Breast epithelium (tissue), 4 donors: ENCODE measurements at regions not wholly inside any gene's neighbourhood (a gene's known extent, or its start where the extent isn't known, plus 50 kb on each side); places are given as distances from the start of the nearest gene placed in this dataset.

Experiments
- DNase-seq, 2 donors: peaks; one replicate each; pipeline ENCODE4 v3.0.0-alpha.2; 2019; ENCODE audit warnings: low spot score in 2 of 2
- H3K27ac ChIP-seq, 2 donors: fragments of 200-600 bp; sonication (generic) in 1 of 2; one replicate each; pipeline ENCODE4 v1.5.1; 2016 to 2019; ENCODE audit warnings: mild to moderate bottlenecking in 1 of 2
- H3K27me3 ChIP-seq, 2 donors: fragments of 200-600 bp; sonication (generic) in 1 of 2; one replicate each; pipeline versions ENCODE4 v1.5.1 to v1.6.0; 2017 to 2019; ENCODE audit warnings: control low read depth in 1 of 2, mild to moderate bottlenecking in 1 of 2
- H3K36me3 ChIP-seq: fragments of 200-600 bp; one replicate; pipeline ENCODE4 v1.5.1; 2019
- H3K4me1 ChIP-seq, 2 donors: fragments of 200-600 bp; sonication (generic); one replicate each; pipeline ENCODE4 v1.5.1; 2016 to 2019; ENCODE audit warnings: control low read depth in 1 of 2
- H3K4me3 ChIP-seq, 3 donors: fragments of 200-600 bp; sonication (generic); 1 replicate in 2 of 3; 2 replicates in 1 of 3; pipeline ENCODE4 v1.5.1; 2016 to 2019; ENCODE audit warnings: mild to moderate bottlenecking in 3 of 3, moderate library complexity in 2 of 3
- H3K9me3 ChIP-seq, 2 donors: fragments of 200-600 bp; sonication (generic) in 1 of 2; one replicate each; pipeline ENCODE4 v1.5.1; 2016 to 2019; ENCODE audit warnings: control low read depth in 1 of 2
- POLR2A ChIP-seq: fragments of 450-650 bp; IDR thresholded peaks from one replicate; pipeline ENCODE4 v1.6.1; 2016; ENCODE audit warnings: antibody characterized with exemption, mild to moderate bottlenecking, moderate library complexity
- POLR2AphosphoS5 ChIP-seq, 3 donors: sonication (generic); formaldehyde crosslinking; IDR thresholded peaks; one replicate each; pipeline ENCODE4 v1.6.1; 2017; ENCODE audit warnings: antibody characterized with exemption in 3 of 3
- intact Hi-C: fragments of 100-400 bp; cut with DNase I; formaldehyde crosslinking; loops from one replicate; pipeline ENCODE4 v1.15.1; 2023; ENCODE audit warnings: low total_unique reads
- TF ChIP-seq, protein P1 (sequence below), 3 donors: fragments of 450-650 bp; IDR thresholded peaks; one replicate each; pipeline ENCODE4 v1.5.1; 2016 to 2017; ENCODE audit warnings: antibody characterized with exemption in 3 of 3, mild to moderate bottlenecking in 3 of 3, moderate library complexity in 3 of 3

DNA sequence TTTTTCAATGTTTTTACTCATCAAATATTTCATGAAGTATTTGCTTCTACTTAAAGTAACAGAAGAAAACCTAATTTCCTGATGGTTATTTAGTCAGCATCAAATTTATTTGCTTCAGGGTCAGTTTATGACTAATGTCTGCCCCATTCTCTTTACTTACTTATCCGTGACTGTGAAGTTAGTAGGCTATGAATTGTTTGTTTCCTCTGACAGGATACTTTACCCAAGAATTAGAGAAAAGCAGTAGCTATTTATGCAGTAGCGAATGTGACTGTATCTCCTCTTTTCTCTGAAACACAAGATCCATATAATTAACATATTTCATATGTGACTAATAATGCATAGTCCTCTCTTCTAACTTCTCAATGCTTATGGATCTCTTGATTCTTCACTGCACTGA lies 329.9 kb upstream of the ROBO1 start:
- intact Hi-C loops, result no loop called here
- H3K4me3 ChIP-seq, result no peak overlapping the region
- H3K9me3 ChIP-seq, result no peaks in the 10 kb centered on the region
- no peaks in the 10 kb centered on the region for H3K4me1 ChIP-seq
- H3K27ac ChIP-seq, result no peak overlapping the region
- H3K36me3 ChIP-seq, result no peaks in the 10 kb centered on the region
- DNase-seq, result no peak
- no peaks in the 10 kb centered on the region for H3K27me3 ChIP-seq
- TF ChIP-seq, protein P1, sequence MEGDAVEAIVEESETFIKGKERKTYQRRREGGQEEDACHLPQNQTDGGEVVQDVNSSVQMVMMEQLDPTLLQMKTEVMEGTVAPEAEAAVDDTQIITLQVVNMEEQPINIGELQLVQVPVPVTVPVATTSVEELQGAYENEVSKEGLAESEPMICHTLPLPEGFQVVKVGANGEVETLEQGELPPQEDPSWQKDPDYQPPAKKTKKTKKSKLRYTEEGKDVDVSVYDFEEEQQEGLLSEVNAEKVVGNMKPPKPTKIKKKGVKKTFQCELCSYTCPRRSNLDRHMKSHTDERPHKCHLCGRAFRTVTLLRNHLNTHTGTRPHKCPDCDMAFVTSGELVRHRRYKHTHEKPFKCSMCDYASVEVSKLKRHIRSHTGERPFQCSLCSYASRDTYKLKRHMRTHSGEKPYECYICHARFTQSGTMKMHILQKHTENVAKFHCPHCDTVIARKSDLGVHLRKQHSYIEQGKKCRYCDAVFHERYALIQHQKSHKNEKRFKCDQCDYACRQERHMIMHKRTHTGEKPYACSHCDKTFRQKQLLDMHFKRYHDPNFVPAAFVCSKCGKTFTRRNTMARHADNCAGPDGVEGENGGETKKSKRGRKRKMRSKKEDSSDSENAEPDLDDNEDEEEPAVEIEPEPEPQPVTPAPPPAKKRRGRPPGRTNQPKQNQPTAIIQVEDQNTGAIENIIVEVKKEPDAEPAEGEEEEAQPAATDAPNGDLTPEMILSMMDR (IDR thresholded peaks at IDR 0.05), result no peak
- TF ChIP-seq POLR2A, result no peak

DNA sequence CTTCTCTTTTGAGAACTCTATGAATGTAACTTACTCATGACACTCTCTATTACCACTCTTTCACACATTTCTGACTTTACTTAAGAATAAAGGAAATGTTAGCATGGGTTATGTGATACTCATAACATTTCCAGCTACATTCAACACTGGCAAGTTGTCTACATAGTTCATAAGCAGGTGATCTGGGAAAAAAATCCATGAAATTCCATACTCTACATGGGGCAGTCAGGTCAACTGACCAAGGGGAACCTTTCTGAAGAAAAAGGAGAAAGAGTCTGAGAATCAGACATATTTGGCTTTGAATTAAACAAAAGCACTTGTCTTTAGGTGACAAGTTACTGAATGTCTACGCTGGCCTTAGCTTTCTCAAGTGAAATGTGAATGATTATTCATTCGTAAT lies 329.1 kb upstream of the ROBO1 start:
- no peaks in the 10 kb centered on the region for H3K36me3 ChIP-seq
- H3K27me3 ChIP-seq, result no peaks in the 10 kb centered on the region
- no peaks in the 10 kb centered on the region for H3K9me3 ChIP-seq
- DNase-seq, result no peak
- H3K4me3 ChIP-seq, result no peak overlapping the region
- H3K4me1 ChIP-seq, result no peaks in the 10 kb centered on the region
- intact Hi-C loops, result no loop called here
- no peak overlapping the region for H3K27ac ChIP-seq
- TF ChIP-seq POLR2AphosphoS5 (IDR thresholded peaks at IDR 0.05), result no peak
- TF ChIP-seq POLR2A, result no peak
- TF ChIP-seq, protein P1 (IDR thresholded peaks at IDR 0.05), result no peak

DNA sequence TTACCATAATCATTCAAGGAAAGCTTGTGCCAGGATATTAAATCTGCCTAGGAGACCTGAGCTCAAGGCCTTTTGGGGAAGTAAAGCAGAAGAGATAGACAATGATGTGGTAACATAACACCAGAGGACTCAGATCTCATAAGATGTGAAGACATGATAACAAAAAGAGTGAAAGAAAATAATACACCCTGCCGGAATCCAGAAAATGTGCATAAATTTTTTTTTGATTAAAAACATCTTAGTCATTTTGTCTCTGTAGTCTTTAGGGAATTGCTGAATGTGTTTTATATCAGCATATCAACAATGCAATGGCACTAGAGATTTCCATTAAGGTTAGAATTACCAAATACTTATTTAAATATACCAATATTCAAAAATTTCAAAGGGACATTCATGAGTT lies 326.8 kb upstream of the ROBO1 start:
- no peak for DNase-seq
- Histone ChIP-seq H3K4me1 (no peaks in the 10 kb centered on the region), H3K9me3 (no peaks in the 10 kb centered on the region), H3K27me3 (no peaks in the 10 kb centered on the region), H3K27ac (no peak overlapping the region), H3K36me3 (no peaks in the 10 kb centered on the region), H3K4me3 (no peak overlapping the region)
- intact Hi-C loops, result no loop called here
- TF ChIP-seq, protein P1 (IDR thresholded peaks at IDR 0.05), result no peak
- no peak for TF ChIP-seq POLR2AphosphoS5 (IDR thresholded peaks at IDR 0.05)
- no peak for TF ChIP-seq POLR2A

DNA sequence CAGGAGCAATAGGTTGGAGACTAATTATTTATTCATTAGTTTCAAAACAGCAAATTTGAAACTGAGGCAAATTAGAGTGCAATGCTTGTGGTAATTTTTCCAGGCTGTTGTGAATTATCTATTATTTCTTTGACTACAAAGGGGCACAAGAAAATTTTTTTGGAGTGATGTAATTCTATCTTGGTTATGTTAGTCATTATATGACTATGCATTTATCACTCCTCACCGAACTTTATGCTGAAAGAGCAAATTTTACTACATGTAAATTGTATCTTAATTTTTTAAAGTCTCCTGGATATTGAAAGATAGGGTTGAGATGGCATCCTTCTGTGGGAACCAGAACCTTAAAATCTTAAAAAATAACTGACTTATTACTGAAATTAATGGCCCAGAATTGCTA lies 320.0 kb upstream of the ROBO1 start:
- H3K4me1 ChIP-seq, result no peaks in the 10 kb centered on the region
- intact Hi-C loops, result loop anchor here (2.0 kb wide), 1 partner anchor 55 kb away; no protein-coding TSS in a partner anchor
- H3K9me3 ChIP-seq, result no peaks in the 10 kb centered on the region
- no peak for DNase-seq
- TF ChIP-seq POLR2A, result no peak
- no peak for TF ChIP-seq POLR2AphosphoS5 (IDR thresholded peaks at IDR 0.05)
- TF ChIP-seq, protein P1 (IDR thresholded peaks at IDR 0.05), result no peak
- no peak overlapping the region for H3K4me3 ChIP-seq
- H3K27ac ChIP-seq, result no peak overlapping the region
- H3K27me3 ChIP-seq, result no peaks in the 10 kb centered on the region
- no peaks in the 10 kb centered on the region for H3K36me3 ChIP-seq

DNA sequence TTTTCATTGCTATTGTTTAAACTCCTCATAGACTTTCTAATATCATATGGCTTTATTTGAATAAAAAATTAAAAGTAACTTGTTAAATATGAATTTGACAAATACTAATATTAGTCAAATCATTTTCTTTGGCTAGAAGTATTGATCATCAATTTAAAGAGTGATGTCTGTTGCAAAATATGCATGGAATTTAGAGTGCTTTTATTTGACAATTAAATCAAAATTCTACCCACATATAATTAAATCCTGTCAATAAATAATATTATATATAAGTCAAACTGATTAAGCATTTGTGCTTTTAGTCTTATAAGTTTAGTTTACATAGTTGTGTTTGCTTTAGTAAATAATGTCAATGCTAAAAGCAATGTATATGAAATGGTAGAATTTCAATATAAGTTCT lies 318.6 kb upstream of the ROBO1 start:
- Histone ChIP-seq H3K4me3 (no peak overlapping the region), H3K27me3 (no peaks in the 10 kb centered on the region), H3K4me1 (no peaks in the 10 kb centered on the region), H3K9me3 (no peaks in the 10 kb centered on the region), H3K36me3 (no peaks in the 10 kb centered on the region), H3K27ac (no peak overlapping the region)
- no peak for DNase-seq
- TF ChIP-seq, protein P1 (IDR thresholded peaks at IDR 0.05), result no peak
- TF ChIP-seq POLR2A (no peak), POLR2AphosphoS5 (IDR thresholded peaks at IDR 0.05) (no peak)
- intact Hi-C loops, result no loop called here
